ENCODE measurements at regions not wholly inside any gene's neighbourhood (a gene's known extent, or its start where the extent isn't known, plus 50 kb on each side); places are given as distances from the start of the nearest gene placed in this dataset.

- Histone ChIP-seq H3K4me3 (ENCODE audit: low read length in 3 of 3) (no peak overlapping the region), H3K9me3 (ENCODE audit: control insufficient read depth in 2 of 3, insufficient read depth in 1 of 3, low read length in 3 of 3) (no peaks in the 10 kb centered on the region), H3K27me3 (ENCODE audit: control insufficient read depth, insufficient read depth, low read length) (no peaks in the 10 kb centered on the region), H3K36me3 (ENCODE audit: control insufficient read depth in 2 of 3, insufficient read depth in 3 of 3, low read length in 3 of 3) (no peaks in the 10 kb centered on the region), H3K27ac (ENCODE audit: low read depth in 2 of 2, low read length in 2 of 2) (no peak overlapping the region), H3K4me1 (ENCODE audit: control insufficient read depth in 2 of 3, insufficient read depth in 2 of 3, low read depth in 1 of 3, low read length in 3 of 3) (no peaks in the 10 kb centered on the region), H3K9ac (ENCODE audit: low read length in 3 of 3) (no peak overlapping the region)
- no peak for DNase-seq
- no peak for FAIRE-seq
- intact Hi-C loops (cut with DNase I): no loop called here
- no peak for TF ChIP-seq CTCF (IDR thresholded peaks at IDR 0.05; ENCODE audit: borderline replicate concordance, extremely low read depth, insufficient read depth)
These were observed 1199.0 kb upstream of the CDH6 start for GRCh38 chr5:29994519-29994918.

GRCh38 chr5:29993286-29993685, 1200.2 kb upstream of the CDH6 start:
- FAIRE-seq (no peak), DNase-seq (no peak)
- H3K36me3 ChIP-seq (ENCODE audit: control insufficient read depth in 2 of 3, insufficient read depth in 3 of 3, low read length in 3 of 3): no peaks in the 10 kb centered on the region
- intact Hi-C loops (cut with DNase I): no loop called here
- H3K27me3 ChIP-seq (ENCODE audit: control insufficient read depth, insufficient read depth, low read length): no peaks in the 10 kb centered on the region
- no peak for TF ChIP-seq CTCF (IDR thresholded peaks at IDR 0.05; ENCODE audit: borderline replicate concordance, extremely low read depth, insufficient read depth)
- H3K9ac ChIP-seq (ENCODE audit: low read length in 3 of 3): no peak overlapping the region
- peaks cover 0 to 6% (median 0%) of the 10 kb centered on the region in 3 donors for H3K9me3 ChIP-seq (ENCODE audit: control insufficient read depth in 2 of 3, insufficient read depth in 1 of 3, low read length in 3 of 3)
- no peak overlapping the region for H3K4me3 ChIP-seq (ENCODE audit: low read length in 3 of 3)
- H3K27ac ChIP-seq (ENCODE audit: low read depth in 2 of 2, low read length in 2 of 2): no peak overlapping the region
- no peaks in the 10 kb centered on the region for H3K4me1 ChIP-seq (ENCODE audit: control insufficient read depth in 2 of 3, insufficient read depth in 2 of 3, low read depth in 1 of 3, low read length in 3 of 3)

- FAIRE-seq (no peak), DNase-seq (no peak)
- no peak for TF ChIP-seq CTCF (IDR thresholded peaks at IDR 0.05; ENCODE audit: borderline replicate concordance, extremely low read depth, insufficient read depth)
- H3K27ac ChIP-seq (ENCODE audit: low read depth in 2 of 2, low read length in 2 of 2): no peak overlapping the region
- H3K27me3 ChIP-seq (ENCODE audit: control insufficient read depth, insufficient read depth, low read length): no peaks in the 10 kb centered on the region
- intact Hi-C loops (cut with DNase I): no loop called here
- H3K4me1 ChIP-seq (ENCODE audit: control insufficient read depth in 2 of 3, insufficient read depth in 2 of 3, low read depth in 1 of 3, low read length in 3 of 3): no peaks in the 10 kb centered on the region
- H3K9ac ChIP-seq (ENCODE audit: low read length in 3 of 3): no peak overlapping the region
- H3K9me3 ChIP-seq (ENCODE audit: control insufficient read depth in 2 of 3, insufficient read depth in 1 of 3, low read length in 3 of 3): peaks cover 0 to 7% (median 0%) of the 10 kb centered on the region in 3 donors
- no peaks in the 10 kb centered on the region for H3K36me3 ChIP-seq (ENCODE audit: control insufficient read depth in 2 of 3, insufficient read depth in 3 of 3, low read length in 3 of 3)
- H3K4me3 ChIP-seq (ENCODE audit: low read length in 3 of 3): no peak overlapping the region
These were observed 1201.2 kb upstream of the CDH6 start for GRCh38 chr5:29992248-29992647.

- FAIRE-seq (no peak), DNase-seq (no peak)
- TF ChIP-seq CTCF (IDR thresholded peaks at IDR 0.05; ENCODE audit: borderline replicate concordance, extremely low read depth, insufficient read depth): no peak
- Histone ChIP-seq H3K36me3 (ENCODE audit: control insufficient read depth in 2 of 3, insufficient read depth in 3 of 3, low read length in 3 of 3) (no peaks in the 10 kb centered on the region), H3K9ac (ENCODE audit: low read length in 3 of 3) (no peak overlapping the region), H3K4me3 (ENCODE audit: low read length in 3 of 3) (no peak overlapping the region), H3K4me1 (ENCODE audit: control insufficient read depth in 2 of 3, insufficient read depth in 2 of 3, low read depth in 1 of 3, low read length in 3 of 3) (no peaks in the 10 kb centered on the region), H3K27ac (ENCODE audit: low read depth in 2 of 2, low read length in 2 of 2) (no peak overlapping the region), H3K27me3 (ENCODE audit: control insufficient read depth, insufficient read depth, low read length) (no peaks in the 10 kb centered on the region), H3K9me3 (ENCODE audit: control insufficient read depth in 2 of 3, insufficient read depth in 1 of 3, low read length in 3 of 3) (peaks cover 0 to 7% (median 0%) of the 10 kb centered on the region in 3 donors)
- intact Hi-C loops (cut with DNase I): no loop called here
These were observed 1202.8 kb upstream of the CDH6 start for GRCh38 chr5:29990681-29991080.
